GM12878 (cell line): ENCODE measurements at regions not wholly inside any gene's neighbourhood (a gene's known extent, or its start where the extent isn't known, plus 50 kb on each side); places are given as distances from the start of the nearest gene placed in this dataset.

Source experiments
- ATAC-seq: fragments of 200-7000 bp; cut with Tn5 transposase; 3 replicates; pipeline ENCODE4 v1.9.1; 2020; ENCODE audit warnings: mild to moderate bottlenecking, moderate library complexity
- BruUV-seq: library from RNA; stranded (reverse); fragments of 400-500 nt; replicated peaks from 2 replicates; lab custom pipeline; 2021; lab: Mats Ljungman, UMichigan
- CTCF ChIA-PET: fragments of 300-600 bp; sonication (Branson Sonifier 250); formaldehyde crosslinking; extraction: SDS; loops from one replicate; lab custom pipeline; 2021; ENCODE audit warnings: inconsistent platforms; lab: Yijun Ruan, JAX
- POLR2A ChIA-PET: fragments of 350-600 bp; formaldehyde crosslinking; extraction: SDS; loops from one replicate; lab custom pipeline; 2021; ENCODE audit warnings: inconsistent platforms; lab: Charles Lee
- RAD21 ChIA-PET: fragments of 300-600 bp; sonication (Branson Sonifier 250); formaldehyde crosslinking; loops from one replicate; lab custom pipeline; 2023; ENCODE audit warnings: antibody characterized with exemption; ENCODE audit not compliant: unreplicated experiment; lab: Charles Lee
- SMC1A ChIA-PET: fragments of 300-600 bp; sonication (Branson Sonifier 250); formaldehyde crosslinking; loops from one replicate; lab custom pipeline; 2023; ENCODE audit not compliant: unreplicated experiment, uncharacterized antibody; lab: Charles Lee
- DNase-seq: peaks from one replicate; pipeline ENCODE4 v3.0.0-alpha.2; 2011; ENCODE audit warnings: low read depth, low spot score
- FAIRE-seq: peaks from 3 replicates; lab custom pipeline; 2011; peaks lifted over from hg19 to GRCh38; lab: Jason Lieb, UNC
- H2AFZ ChIP-seq: 2 replicates; pipeline ENCODE4 v1.6.0; 2011; ENCODE audit warnings: low read depth, low read length, control low read depth; ENCODE audit not compliant: control insufficient read depth
- H3K27ac ChIP-seq: 2 replicates; pipeline ENCODE4 v1.5.1; 2011; ENCODE audit warnings: control low read depth; ENCODE audit not compliant: control insufficient read depth, insufficient read depth
- H3K27me3 ChIP-seq, 2 experiments: replicated peaks in 1 of 2; 2 replicates each; pipeline versions ENCODE4 v1.6.0 to v1.6.1; 2011; ENCODE audit warnings: low read length in 1 of 2; ENCODE audit not compliant: control insufficient read depth in 2 of 2, insufficient read depth in 2 of 2
- H3K36me3 ChIP-seq, 2 experiments: 2 replicates each; pipeline ENCODE4 v1.5.1; 2011; ENCODE audit warnings: low read length in 1 of 2; ENCODE audit not compliant: control insufficient read depth in 2 of 2, insufficient read depth in 2 of 2
- H3K4me1 ChIP-seq: 2 replicates; pipeline ENCODE4 v1.6.1; 2011; ENCODE audit warnings: mild to moderate bottlenecking, low read length, moderate library complexity, mixed read lengths; ENCODE audit not compliant: control insufficient read depth, insufficient read depth
- H3K4me2 ChIP-seq: 2 replicates; pipeline ENCODE4 v1.6.0; 2011; ENCODE audit warnings: control low read depth; ENCODE audit not compliant: control insufficient read depth, insufficient read depth
- H3K4me3 ChIP-seq: fragments of 200-600 bp; sonication (generic); 2 replicates; pipeline ENCODE4 v1.5.1; 2016
- H3K79me2 ChIP-seq: 2 replicates; pipeline ENCODE4 v1.6.0; 2011; ENCODE audit warnings: low read length; ENCODE audit not compliant: control insufficient read depth, insufficient read depth
- H3K9ac ChIP-seq: 2 replicates; pipeline ENCODE4 v1.8.0; 2011; ENCODE audit warnings: low read length, control low read depth, mixed read lengths; ENCODE audit not compliant: control insufficient read depth, insufficient read depth
- H3K9me3 ChIP-seq: replicated peaks from 3 replicates; pipeline ENCODE4 v1.5.1; 2011; ENCODE audit warnings: mild to moderate bottlenecking, low read length; ENCODE audit not compliant: control insufficient read depth, insufficient read depth
- H4K20me1 ChIP-seq: 2 replicates; pipeline ENCODE4 v1.6.0; 2011; ENCODE audit not compliant: control insufficient read depth, insufficient read depth
- EGR1 ChIP-seq, 2 experiments: IDR thresholded peaks; 1 replicate in 1 of 2; 2 replicates in 1 of 2; pipeline ENCODE4 v1.6.1; 2011 to 2012; ENCODE audit warnings: low read depth in 2 of 2, low read length in 2 of 2, borderline replicate concordance in 1 of 2, mild to moderate bottlenecking in 1 of 2, moderate library complexity in 1 of 2
- MEF2B ChIP-seq: fragments of 450-650 bp; IDR thresholded peaks from 2 replicates; pipeline ENCODE4 v1.6.1; 2018; ENCODE audit warnings: mild to moderate bottlenecking, moderate library complexity; ENCODE audit not compliant: partially characterized antibody, poor library complexity, severe bottlenecking
- RCOR1 ChIP-seq: conservative IDR thresholded peaks from 2 replicates; pipeline ENCODE4 v1.6.1; 2012; ENCODE audit warnings: low read depth, low read length, improper control_type of control experiment
- SUPT20H ChIP-seq: IDR thresholded peaks from 2 replicates; pipeline ENCODE4 v1.6.1; 2011; ENCODE audit warnings: low read depth, mild to moderate bottlenecking, low read length, moderate library complexity, borderline replicate concordance; ENCODE audit not compliant: control insufficient read depth
- ZNF592 ChIP-seq: fragments of 450-650 bp; IDR thresholded peaks from 2 replicates; pipeline ENCODE4 v1.6.1; 2017; ENCODE audit warnings: mild to moderate bottlenecking, moderate library complexity
- WGBS: methylation state at CpG from one replicate; pipeline ENCODE4 v1.1.6; 2016; ENCODE audit warnings: low lambda C conversion rate; ENCODE audit not compliant: insufficient replicate concordance, insufficient coverage; ENCODE audit errors: missing lambda C conversion rate; 5-methylcytosine and 5-hydroxymethylcytosine counted together
- in situ Hi-C: fragments of 300-500 bp; cut with MboI; formaldehyde crosslinking; loops from 9 replicates; pipeline ENCODE4 v1.14.3; 2018; ENCODE audit warnings: mixed read lengths
- intact Hi-C: fragments of 100-400 bp; cut with micrococcal nuclease; formaldehyde crosslinking; loops from one replicate; pipeline ENCODE4 v1.14.2; 2022; ENCODE audit not compliant: unreplicated experiment

GRCh38 chr3:82384181-82384580, 622.7 kb upstream of the GBE1 start (continued):
- TF ChIP-seq MEF2B: no peak

DNA sequence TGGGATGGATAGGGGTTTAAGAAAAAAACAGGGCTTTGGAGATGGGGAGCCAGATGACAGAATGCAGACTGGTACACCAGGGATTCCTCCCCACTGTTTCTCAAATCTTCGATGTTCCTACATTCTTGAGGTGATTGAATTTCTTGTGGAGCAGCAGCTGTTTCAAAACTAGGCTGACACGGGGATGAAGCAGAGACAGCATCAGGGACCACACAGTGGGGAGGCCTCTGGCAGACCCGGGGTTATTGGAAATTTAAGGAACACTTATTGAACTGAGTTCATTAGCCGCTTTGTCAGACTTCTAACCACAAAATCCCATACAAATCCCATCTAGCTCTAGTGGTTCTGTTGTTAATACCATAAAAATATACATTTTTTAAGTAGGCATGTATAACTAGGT, 621.4 kb upstream of the GBE1 start:
- CTCF ChIA-PET: no interaction called here
- no peak for FAIRE-seq

More for the DNA sequence above, 621.4 kb upstream of the GBE1 start:
- no peaks in the 10 kb centered on the region for H3K9me3 ChIP-seq
- H3K4me3 ChIP-seq: no peak overlapping the region
- no peak overlapping the region for H3K9ac ChIP-seq
- in situ Hi-C loops: no loop called here
- ChIA-PET POLR2A (no interaction called here), RAD21 (no interaction called here), SMC1A (no interaction called here)
- BruUV-seq: no TSS peak
- H3K27ac ChIP-seq: no peak overlapping the region
- H3K27me3 ChIP-seq: no peaks in the 10 kb centered on the region
- 24% methylated on average over 4 of the region's 4 CpGs for WGBS
- intact Hi-C loops: no loop called here
- no peaks in the 10 kb centered on the region for H4K20me1 ChIP-seq
- no peaks in the 10 kb centered on the region for H3K36me3 ChIP-seq
- ATAC-seq (no peak), DNase-seq (no peak)
- no peaks in the 10 kb centered on the region for H3K79me2 ChIP-seq
- H3K4me2 ChIP-seq: no peak overlapping the region
- TF ChIP-seq RCOR1 (no peak), SUPT20H (no peak), EGR1 (IDR thresholded peaks at IDR 0.05; ENCODE audit: borderline replicate concordance in 1 of 2, low read depth in 2 of 2, low read length in 2 of 2) (no peak), ZNF592 (no peak)
- H2AFZ ChIP-seq: no peak overlapping the region
- H3K4me1 ChIP-seq: no peaks in the 10 kb centered on the region
